HG03520 (cell line): ENCODE measurements at regions not wholly inside any gene's neighbourhood (a gene's known extent, or its start where the extent isn't known, plus 50 kb on each side); places are given as distances from the start of the nearest gene placed in this dataset.
"Not testable (repeated sequence)": the region's sequence is repeated elsewhere in the genome, so short reads cannot be mapped to it uniquely, and the experiment has no call there.

ENCODE experiments used
- ATAC-seq: cut with Tn5 transposase; IDR thresholded peaks from one replicate; pipeline ENCODE4 v1.9.1; 2021; ENCODE audit warnings: mild to moderate bottlenecking, moderate library complexity; ENCODE audit not compliant: unreplicated experiment

- no peak for ATAC-seq
These were observed 248.7 kb downstream of the ZIC4 start for GRCh38 chr3:147157631-147158030.

DNA sequence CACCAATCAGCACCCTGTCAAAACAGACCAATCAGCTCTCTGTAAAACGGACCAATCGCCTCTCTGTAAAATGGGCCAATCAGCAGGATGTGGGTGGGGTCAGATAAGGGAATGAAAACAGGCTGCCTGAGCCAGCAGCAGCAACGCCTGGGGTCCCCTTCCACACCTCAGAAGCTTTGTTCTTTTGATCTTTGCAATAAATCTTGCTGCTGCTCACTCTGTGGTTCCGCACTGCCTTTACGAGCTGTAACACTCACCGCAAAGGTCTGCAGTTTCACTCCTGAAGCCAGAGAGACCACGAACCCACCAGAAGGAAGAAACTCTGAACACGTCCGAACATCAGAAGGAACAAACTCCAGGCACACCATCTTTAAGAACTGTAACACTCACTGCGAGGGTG is 251.4 kb downstream of the ZIC4 start:
- not testable (repeated sequence) for ATAC-seq

- no peak for ATAC-seq
These were observed 252.4 kb downstream of the ZIC4 start for GRCh38 chr3:147153830-147154539.

GRCh38 chr3:147152476-147152875 is 253.9 kb downstream of the ZIC4 start:
- no peak for ATAC-seq

GRCh38 chr3:147141516-147142288 is 264.6 kb downstream of the ZIC4 start:
- ATAC-seq = no peak

DNA sequence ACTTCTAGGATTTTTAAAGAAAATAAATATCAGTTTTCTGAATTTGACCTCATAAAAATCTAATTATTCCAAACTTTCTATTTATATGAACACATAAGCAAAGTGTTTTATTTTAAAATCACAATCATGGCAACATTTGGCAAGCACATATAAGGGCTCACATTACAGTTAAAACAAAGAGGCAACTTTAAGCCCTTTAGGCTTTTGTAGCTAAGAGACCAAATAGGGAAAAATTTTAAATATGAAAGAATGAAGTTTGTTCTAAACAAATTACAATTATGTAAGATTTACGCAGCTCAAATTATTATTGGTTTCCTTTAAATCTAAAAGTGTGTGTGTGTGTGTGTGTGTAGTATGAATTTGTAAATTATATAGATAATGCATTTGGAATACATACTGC is 267.0 kb downstream of the ZIC4 start:
- no peak for ATAC-seq

GRCh38 chr3:147132168-147132567 is 274.2 kb downstream of the ZIC4 start:
- no peak for ATAC-seq

DNA sequence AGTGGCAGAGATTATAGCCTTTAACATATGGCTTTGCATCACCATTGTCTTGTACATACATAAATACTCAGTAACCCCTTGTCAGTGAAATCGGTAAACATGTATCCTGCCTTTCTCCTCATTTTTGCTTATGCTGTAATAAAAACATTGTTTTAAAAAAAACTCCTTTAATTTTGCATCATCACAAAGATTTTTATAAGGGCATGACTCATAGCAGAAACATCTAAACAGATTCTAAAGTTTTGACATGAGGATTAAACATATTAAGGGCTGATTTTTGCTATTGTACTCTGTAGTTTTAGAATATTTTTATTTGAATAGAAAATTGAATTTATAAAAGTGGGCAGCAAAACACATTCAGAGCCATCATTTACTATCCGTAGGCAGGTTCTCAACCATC is 275.9 kb downstream of the ZIC4 start:
- ATAC-seq = no peak

- no peak for ATAC-seq
These were observed 276.7 kb downstream of the ZIC4 start for GRCh38 chr3:147129665-147130064.

- no peak for ATAC-seq
These were observed 284.0 kb downstream of the ZIC4 start for GRCh38 chr3:147122350-147122749.

GRCh38 chr3:147119989-147120388 is 286.4 kb downstream of the ZIC4 start:
- ATAC-seq = no peak

GRCh38 chr3:147119346-147119745 is 287.0 kb downstream of the ZIC4 start:
- ATAC-seq = no peak

GRCh38 chr3:147118611-147119010 is 287.7 kb downstream of the ZIC4 start:
- ATAC-seq = no peak

- ATAC-seq = no peak
These were observed 288.7 kb downstream of the ZIC4 start for GRCh38 chr3:147117631-147118030.

DNA sequence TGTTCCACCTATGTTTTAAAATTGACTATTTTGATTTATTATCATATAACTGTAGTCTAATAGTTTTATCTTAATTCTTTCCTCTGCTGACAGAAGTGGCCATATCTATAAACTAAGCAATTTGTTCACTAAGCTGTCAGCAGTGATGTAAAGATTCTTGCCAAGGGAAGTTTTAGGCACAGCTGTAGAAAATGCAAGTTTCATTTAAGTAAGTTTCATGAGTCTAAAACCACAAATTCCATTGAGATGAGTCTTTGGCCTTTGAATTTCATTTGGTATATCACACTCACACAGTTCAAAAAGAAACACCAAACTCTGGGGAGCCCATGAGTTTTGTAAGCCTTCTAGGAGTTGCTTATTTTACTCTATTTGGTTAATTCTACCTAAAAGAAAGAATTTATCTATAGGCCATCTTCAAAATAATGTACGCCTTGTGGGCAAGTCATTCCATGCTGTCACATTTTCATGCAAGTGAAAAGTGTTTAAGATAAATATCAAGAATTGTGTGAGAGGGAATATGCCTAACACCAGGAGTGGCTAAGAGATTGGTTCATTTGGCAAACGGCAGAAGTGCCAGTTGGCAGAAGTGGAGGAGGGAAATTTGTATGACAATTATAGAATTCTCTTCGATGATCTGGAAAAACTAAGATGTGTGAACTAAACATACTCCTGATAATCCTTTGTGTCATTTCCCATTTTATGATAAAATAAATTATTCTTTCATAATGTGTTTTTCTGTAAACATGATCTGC is 292.9 kb downstream of the ZIC4 start:
- no peak for ATAC-seq

DNA sequence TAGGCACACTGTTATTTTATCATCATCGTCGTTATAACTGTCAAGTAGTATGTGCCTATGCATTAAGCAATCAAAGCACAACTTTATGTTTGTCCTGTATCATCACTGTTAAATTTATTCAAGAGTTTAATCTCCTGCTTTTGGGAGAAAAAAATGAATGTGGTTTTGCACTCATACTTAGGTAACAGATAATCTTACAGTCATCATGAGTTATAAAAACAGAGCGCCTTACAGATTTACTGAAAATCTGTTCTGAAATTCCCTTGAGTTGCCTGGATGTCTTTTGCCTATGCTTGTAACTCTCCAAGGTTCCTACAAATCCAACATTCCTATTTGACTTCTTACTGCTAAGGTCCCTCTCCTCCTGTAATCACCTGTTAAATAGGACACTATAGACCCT is 307.3 kb downstream of the ZIC4 start:
- ATAC-seq = no peak

DNA sequence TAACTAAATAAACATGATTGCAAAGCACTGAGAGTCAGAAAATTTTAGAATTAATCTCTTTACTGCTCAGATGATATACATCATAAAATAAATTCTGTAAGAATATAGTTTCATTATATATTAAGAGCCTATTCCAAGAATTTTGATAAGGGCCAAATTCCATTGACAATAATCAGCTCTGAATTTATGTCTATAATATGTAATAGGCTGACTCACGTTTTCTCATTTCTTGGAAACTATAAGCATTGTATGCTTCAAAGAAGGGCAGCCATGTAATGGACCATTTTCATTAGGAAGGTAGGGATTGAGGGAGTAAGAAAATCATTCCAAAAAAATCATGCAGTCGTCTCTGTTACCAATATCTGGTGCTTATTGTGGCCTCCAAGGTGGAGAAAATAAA is 315.9 kb downstream of the ZIC4 start:
- ATAC-seq = no peak

DNA sequence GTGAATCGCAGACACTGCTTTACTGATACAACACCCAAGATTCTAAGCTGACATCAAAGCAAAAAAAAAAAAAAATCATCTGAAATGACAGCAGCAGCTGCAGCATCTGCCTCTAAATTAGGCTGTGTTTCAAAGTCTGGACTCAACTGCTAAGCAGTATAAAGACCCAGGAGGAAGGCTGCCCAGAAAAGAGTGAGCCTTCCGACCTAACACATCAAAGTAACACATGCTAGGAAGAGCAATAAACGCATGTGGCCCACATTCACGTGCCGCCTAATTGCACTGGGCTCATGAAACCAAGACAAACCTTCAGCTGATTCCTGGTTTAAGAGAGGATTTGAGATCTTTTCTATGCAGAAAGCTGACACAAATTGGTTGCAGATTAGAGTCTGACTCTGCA is 317.1 kb downstream of the ZIC4 start:
- no peak for ATAC-seq

DNA sequence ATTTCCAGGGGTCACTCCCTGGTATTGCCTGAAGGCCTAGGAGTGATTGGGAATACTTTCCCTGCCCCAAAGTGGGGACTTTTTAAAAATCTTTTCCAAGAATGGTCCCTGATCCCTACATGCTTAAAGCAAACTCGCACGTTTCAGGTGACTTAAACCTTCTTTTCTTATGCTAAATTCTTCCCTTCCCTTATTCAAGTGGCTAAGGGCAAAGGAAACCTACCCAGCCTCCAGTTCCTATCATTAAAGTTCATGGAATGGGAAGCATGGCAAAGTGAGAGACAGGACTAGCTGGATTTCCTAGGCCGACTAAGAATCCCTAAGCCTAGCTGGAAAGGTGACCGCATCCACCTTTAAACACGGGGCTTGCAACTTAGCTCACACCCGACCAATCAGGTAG is 346.8 kb downstream of the ZIC4 start:
- ATAC-seq = not testable (repeated sequence)

DNA sequence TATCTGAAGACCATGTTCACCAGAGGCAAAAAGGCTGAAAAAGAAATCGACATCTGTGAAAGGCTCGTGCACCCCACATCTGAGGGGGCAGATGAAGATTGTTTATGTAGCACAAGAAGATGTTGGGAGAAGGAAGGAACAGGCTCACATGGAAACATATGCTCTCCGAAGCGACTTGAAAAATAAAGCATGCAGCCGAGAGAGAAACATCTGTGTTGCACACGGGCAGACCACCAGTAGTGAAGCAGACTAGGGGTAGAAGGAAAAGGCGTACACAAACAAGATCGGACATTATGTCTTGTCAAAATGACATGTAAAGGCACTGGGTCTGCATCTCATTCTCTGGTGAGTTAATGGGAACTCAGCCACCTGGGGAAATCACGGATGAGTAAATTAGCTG is 356.5 kb downstream of the ZIC4 start:
- no peak for ATAC-seq

GRCh38 chr3:147049305-147049704 is 357.0 kb downstream of the ZIC4 start:
- ATAC-seq = no peak

DNA sequence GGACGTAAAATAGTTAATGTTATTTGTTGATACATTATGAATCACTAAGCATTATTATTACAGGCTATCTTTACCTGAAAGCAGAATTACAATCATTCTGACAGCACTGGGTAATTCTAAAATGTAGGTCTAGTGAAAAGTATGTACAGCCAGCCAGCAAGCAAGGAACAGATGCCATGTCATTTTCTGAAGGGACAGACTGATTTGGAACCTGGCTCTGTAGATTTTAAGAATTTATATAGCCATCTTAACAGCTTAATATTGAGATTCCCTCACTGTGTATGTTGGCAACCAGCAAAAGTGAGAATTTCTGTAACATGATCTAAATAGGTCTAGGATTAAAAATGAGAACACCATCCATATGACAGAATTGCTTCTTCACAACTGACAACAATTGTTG is 359.4 kb downstream of the ZIC4 start:
- no peak for ATAC-seq
